Karpas-422 (cell line): ENCODE measurements at regions not wholly inside any gene's neighbourhood (a gene's known extent, or its start where the extent isn't known, plus 50 kb on each side); places are given as distances from the start of the nearest gene placed in this dataset.

Experiments used
- DNase-seq: peaks from one replicate; pipeline ENCODE4 v3.0.0-alpha.2; 2015
- H2AFZ ChIP-seq: fragments of 200-600 bp; sonication (generic); 2 replicates; pipeline ENCODE4 v1.6.1; 2014; ENCODE audit warnings: antibody characterized with exemption, low read length, mixed read lengths
- H3K27ac ChIP-seq: fragments of 200-600 bp; sonication (generic); 2 replicates; pipeline ENCODE4 v1.5.1; 2014; ENCODE audit warnings: mild to moderate bottlenecking, low read length, moderate library complexity
- H3K27me3 ChIP-seq: fragments of 200-600 bp; sonication (generic); 2 replicates; pipeline ENCODE4 v1.6.1; 2014; ENCODE audit warnings: low read length, mixed read lengths
- H3K36me3 ChIP-seq: fragments of 200-600 bp; sonication (generic); 2 replicates; pipeline ENCODE4 v1.6.1; 2014; ENCODE audit warnings: low read length, mixed read lengths; ENCODE audit not compliant: insufficient read depth
- H3K4me1 ChIP-seq: fragments of 200-600 bp; sonication (generic); 2 replicates; pipeline ENCODE4 v1.6.1; 2014; ENCODE audit warnings: mild to moderate bottlenecking, low read length, mixed read lengths
- H3K4me2 ChIP-seq: fragments of 200-600 bp; sonication (generic); 2 replicates; pipeline ENCODE4 v1.6.1; 2014; ENCODE audit warnings: low read length, low read depth, mild to moderate bottlenecking; ENCODE audit not compliant: poor library complexity, severe bottlenecking
- H3K4me3 ChIP-seq: fragments of 200-600 bp; sonication (generic); 2 replicates; pipeline ENCODE4 v1.5.1; 2014; ENCODE audit warnings: mild to moderate bottlenecking, antibody characterized with exemption, low read length, mixed read lengths
- H3K79me2 ChIP-seq: fragments of 200-600 bp; sonication (generic); 2 replicates; pipeline ENCODE4 v1.6.1; 2014; ENCODE audit warnings: mild to moderate bottlenecking, low read length, mixed read lengths
- H3K9ac ChIP-seq: fragments of 200-600 bp; sonication (generic); 2 replicates; pipeline ENCODE4 v1.6.0; 2014; ENCODE audit warnings: low read length
- H3K9me2 ChIP-seq: fragments of 200-600 bp; sonication (generic), shearing (Covaris generic); replicated peaks from 2 replicates; pipeline ENCODE4 v1.6.0; 2014; ENCODE audit warnings: mild to moderate bottlenecking, low read length, moderate library complexity; ENCODE audit not compliant: insufficient read depth
- H3K9me3 ChIP-seq: fragments of 300-700, 200-600 bp; sonication (generic); 2 replicates; pipeline ENCODE4 v1.6.1; 2014; ENCODE audit warnings: low read length, mixed read lengths
- H4K20me1 ChIP-seq: fragments of 200-600 bp; sonication (generic); 2 replicates; pipeline ENCODE4 v1.6.1; 2014; ENCODE audit warnings: mild to moderate bottlenecking, antibody characterized with exemption, low read length, low read depth; ENCODE audit not compliant: insufficient read depth

DNA sequence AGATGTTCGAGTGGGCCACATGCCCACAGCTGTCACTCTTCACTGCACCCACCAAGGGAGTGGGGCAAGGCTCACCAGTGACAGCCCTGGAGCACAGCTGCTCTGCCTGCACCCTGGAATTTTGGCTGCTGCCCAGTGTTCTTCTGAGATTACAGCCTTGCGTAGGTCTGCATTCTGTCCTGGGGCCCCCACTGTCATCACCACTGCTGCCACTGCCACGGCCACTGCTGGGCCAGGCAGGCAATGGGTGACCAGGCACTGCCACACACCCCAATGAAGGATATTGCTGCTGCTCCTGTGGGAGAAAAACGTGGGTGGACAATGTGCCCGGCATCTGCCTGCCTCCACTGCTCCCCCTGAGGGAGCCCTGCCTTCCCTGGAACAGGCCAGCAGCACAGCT is 1717.0 kb downstream of the TP53TG3F start:
- Histone ChIP-seq H3K9ac (no peak overlapping the region), H3K9me3 (peaks cover 18% of the 10 kb centered on the region; the same call in 1 of the 2 replicates), H3K9me2 (no peaks in the 10 kb centered on the region), H3K36me3 (no peaks in the 10 kb centered on the region), H3K4me1 (no peaks in the 10 kb centered on the region), H3K4me3 (no peak overlapping the region), H3K4me2 (no peak overlapping the region), H3K27me3 (no peaks in the 10 kb centered on the region), H4K20me1 (no peaks in the 10 kb centered on the region), H2AFZ (no peak overlapping the region), H3K79me2 (no peaks in the 10 kb centered on the region), H3K27ac (no peak overlapping the region)
- no peak for DNase-seq

DNA sequence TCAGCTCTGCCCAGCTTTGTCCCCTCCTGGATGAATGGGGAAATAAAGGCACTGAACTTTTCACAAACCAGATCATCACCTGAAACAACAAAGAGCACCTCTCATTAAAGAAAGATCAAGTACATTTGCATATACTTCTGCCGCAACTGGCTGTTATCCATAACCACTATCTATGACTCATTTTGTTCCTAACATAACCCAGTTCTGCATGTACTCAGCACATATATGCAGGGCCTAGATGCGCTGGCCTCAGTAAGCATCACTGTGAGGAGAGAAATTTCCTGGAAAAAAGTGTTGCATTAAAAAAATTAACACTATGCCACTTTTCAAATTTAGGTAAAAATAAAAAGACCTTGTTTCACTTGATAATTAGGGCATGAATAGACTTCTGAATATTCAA is 1718.4 kb downstream of the TP53TG3F start:
- Histone ChIP-seq H3K4me2 (no peak overlapping the region), H3K27ac (no peak overlapping the region), H3K4me1 (no peaks in the 10 kb centered on the region), H3K9ac (no peak overlapping the region), H3K79me2 (no peaks in the 10 kb centered on the region), H3K4me3 (no peak overlapping the region), H3K9me3 (peaks cover 22% of the 10 kb centered on the region; the same call in 1 of the 2 replicates), H3K9me2 (no peaks in the 10 kb centered on the region), H4K20me1 (no peaks in the 10 kb centered on the region), H3K36me3 (no peaks in the 10 kb centered on the region), H2AFZ (no peak overlapping the region), H3K27me3 (no peaks in the 10 kb centered on the region)
- no peak for DNase-seq

DNA sequence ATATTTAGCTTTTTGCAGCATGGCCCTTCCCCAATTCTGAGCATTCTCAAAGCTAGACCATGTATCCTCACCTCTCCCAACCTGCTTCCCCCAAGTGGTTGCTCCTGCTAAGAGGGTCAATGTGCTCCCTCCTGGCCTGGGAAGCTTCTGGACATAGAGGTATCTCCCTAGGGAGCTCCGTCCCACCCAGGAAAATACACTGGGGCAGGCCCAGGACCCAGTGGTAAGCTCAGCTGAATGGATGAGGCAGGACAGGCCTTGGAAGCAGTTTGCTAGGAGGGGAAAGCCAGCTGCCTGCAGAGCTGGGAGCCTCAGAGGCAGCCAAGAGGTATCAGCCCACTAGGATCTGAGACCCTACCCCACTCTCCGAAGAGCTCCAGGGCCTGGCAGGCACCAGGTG is 1721.6 kb downstream of the TP53TG3F start:
- H3K27ac ChIP-seq: no peak overlapping the region
- no peak overlapping the region for H3K4me3 ChIP-seq
- no peaks in the 10 kb centered on the region for H3K4me1 ChIP-seq
- H3K79me2 ChIP-seq: no peaks in the 10 kb centered on the region
- H3K4me2 ChIP-seq: no peak overlapping the region
- no peak for DNase-seq
- H2AFZ ChIP-seq: no peak overlapping the region
- H4K20me1 ChIP-seq: no peaks in the 10 kb centered on the region
- no peaks in the 10 kb centered on the region for H3K9me2 ChIP-seq
- H3K9ac ChIP-seq: no peak overlapping the region
- peaks cover 38% of the 10 kb centered on the region; the same call in 1 of the 2 replicates for H3K9me3 ChIP-seq
- no peaks in the 10 kb centered on the region for H3K36me3 ChIP-seq
- no peaks in the 10 kb centered on the region for H3K27me3 ChIP-seq

DNA sequence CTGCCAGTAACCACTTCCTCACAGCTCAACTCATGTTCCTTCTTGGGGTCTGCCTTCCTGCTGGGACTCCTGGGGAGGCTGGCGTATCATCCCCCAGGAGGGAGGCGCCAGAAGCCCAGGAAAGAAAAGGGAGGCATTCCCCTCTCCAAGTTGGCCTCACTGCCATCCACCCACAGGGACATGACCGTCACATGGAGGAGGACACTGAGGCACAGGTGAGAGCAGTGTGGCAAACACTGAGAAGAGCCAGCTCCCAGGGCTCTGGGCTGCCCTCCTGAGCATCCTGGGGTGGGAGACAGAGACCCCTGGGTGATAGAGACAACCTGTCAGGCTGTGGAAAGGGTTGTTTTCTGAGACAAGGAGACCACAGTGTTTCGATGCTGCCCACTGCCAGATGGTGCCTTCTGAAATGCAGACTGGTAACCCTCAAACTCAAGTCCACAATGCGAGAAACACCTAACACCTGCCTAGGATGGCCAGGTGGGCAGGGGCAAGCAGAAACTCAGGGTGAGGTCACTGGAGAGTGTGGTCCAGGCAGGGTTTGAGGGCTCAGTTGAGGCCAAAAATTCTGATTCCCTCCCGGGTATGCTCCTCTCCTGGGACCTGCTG is 1722.1 kb downstream of the TP53TG3F start:
- Histone ChIP-seq H3K79me2 (no peaks in the 10 kb centered on the region), H3K36me3 (no peaks in the 10 kb centered on the region), H3K4me1 (no peaks in the 10 kb centered on the region), H3K9me2 (no peaks in the 10 kb centered on the region), H3K4me3 (no peak overlapping the region), H2AFZ (no peak overlapping the region), H3K27me3 (no peaks in the 10 kb centered on the region), H3K9ac (no peak overlapping the region), H4K20me1 (no peaks in the 10 kb centered on the region), H3K27ac (no peak overlapping the region), H3K9me3 (peaks cover 43% of the 10 kb centered on the region; the same call in 1 of the 2 replicates), H3K4me2 (no peak overlapping the region)
- no peak for DNase-seq

DNA sequence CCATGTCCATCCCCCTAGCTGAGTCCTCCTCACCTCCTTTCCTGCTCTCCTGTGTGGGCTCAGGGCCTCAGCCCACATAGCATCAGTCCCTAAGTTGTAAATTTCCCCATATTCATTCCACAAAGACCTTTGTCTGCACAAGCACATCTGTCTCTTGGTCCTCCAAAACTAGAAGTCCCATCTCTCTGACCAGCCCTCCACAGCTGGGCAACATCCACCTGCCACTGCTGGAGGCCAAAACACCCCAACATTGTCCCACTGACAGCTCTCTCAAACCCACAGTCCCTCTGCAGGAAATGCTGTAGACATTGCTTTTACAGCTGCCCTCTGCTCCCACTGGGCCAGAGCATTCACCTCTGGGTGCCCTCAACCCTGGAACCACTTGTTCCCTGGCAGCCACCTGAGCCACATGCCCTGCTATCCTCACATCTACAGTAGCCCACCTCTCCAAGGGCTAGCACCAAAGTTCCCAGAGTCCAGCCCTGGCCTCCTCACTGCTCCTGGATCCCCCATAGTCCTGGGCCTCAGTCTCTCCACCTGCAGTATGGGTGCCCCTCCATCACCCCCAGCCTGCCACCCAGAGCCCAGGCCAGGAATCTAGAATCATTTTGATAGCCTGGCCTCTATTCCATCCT is 1722.7 kb downstream of the TP53TG3F start:
- Histone ChIP-seq H3K79me2 (no peaks in the 10 kb centered on the region), H3K4me2 (no peak overlapping the region), H2AFZ (no peak overlapping the region), H3K4me1 (no peaks in the 10 kb centered on the region), H3K36me3 (no peaks in the 10 kb centered on the region), H3K9me3 (peaks cover 43% of the 10 kb centered on the region; the same call in 1 of the 2 replicates), H3K9me2 (no peaks in the 10 kb centered on the region), H3K9ac (no peak overlapping the region), H3K27me3 (no peaks in the 10 kb centered on the region), H3K27ac (no peak overlapping the region), H4K20me1 (no peaks in the 10 kb centered on the region), H3K4me3 (no peak overlapping the region)
- no peak for DNase-seq

DNA sequence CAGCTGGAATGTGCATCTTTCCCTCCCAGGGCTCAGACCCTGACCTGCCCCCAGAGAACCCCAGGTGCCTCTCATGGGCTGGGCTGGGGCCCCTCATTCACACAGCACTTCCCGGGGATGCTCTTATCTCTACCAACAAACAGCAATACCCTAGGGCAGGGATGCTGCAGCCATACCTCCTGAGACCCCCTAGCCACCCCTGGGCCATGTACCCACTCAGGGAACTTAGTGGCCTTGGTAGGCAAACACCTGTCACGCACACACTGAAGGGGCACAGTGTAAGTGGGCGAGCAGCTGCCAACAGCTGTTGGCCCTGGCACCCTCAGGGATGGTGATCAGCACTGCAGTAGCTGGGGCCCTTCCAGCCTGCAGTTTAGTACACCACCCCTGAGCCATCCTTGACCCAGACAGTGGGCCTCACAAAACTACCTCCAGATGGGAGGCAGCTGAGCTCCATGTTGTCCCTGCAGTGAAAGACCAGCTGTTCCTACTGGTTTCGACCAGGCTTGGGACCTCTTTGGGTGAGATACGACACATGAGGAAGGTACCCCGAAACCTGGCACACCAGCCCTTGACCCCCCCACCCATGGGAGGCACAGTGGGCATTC is 1723.6 kb downstream of the TP53TG3F start:
- no peak overlapping the region for H2AFZ ChIP-seq
- no peaks in the 10 kb centered on the region for H4K20me1 ChIP-seq
- no peaks in the 10 kb centered on the region for H3K9me2 ChIP-seq
- no peak overlapping the region for H3K9ac ChIP-seq
- H3K79me2 ChIP-seq: no peaks in the 10 kb centered on the region
- H3K4me2 ChIP-seq: no peak overlapping the region
- no peaks in the 10 kb centered on the region for H3K36me3 ChIP-seq
- H3K4me3 ChIP-seq: no peak overlapping the region
- no peak overlapping the region for H3K27ac ChIP-seq
- peaks cover 50% of the 10 kb centered on the region; the same call in 1 of the 2 replicates for H3K9me3 ChIP-seq
- H3K4me1 ChIP-seq: no peaks in the 10 kb centered on the region
- no peak for DNase-seq
- no peaks in the 10 kb centered on the region for H3K27me3 ChIP-seq

DNA sequence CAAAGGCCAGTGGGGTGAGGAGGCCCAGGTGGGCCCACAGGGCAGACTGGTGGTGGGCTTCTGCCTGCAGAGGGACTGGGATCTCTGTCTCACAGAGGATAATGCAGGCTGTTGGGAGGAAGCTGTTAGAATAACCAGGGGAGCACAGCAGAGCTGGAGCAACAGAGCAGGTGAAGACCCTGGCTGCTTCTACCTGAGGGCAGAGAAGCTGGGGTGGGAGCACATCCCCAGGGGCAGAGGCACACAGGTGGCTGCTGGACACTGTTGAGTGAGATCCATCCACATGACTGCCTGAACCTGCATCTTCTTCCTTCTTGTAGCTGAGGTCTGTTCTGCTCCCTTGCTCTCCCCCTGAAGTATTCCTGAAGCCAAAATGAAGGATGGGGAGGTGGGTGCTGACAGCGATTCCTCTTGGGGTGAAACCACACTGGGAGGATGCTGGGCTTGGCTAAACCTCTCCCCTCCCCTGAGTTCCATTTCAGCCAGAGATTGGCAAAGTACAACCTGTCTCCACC is 1725.0 kb downstream of the TP53TG3F start:
- no peak overlapping the region for H2AFZ ChIP-seq
- H3K4me1 ChIP-seq: no peaks in the 10 kb centered on the region
- H3K9ac ChIP-seq: no peak overlapping the region
- DNase-seq: no peak
- no peaks in the 10 kb centered on the region for H3K27me3 ChIP-seq
- no peak overlapping the region for H3K4me2 ChIP-seq
- no peak overlapping the region for H3K27ac ChIP-seq
- no peaks in the 10 kb centered on the region for H3K9me2 ChIP-seq
- no peaks in the 10 kb centered on the region for H3K36me3 ChIP-seq
- no peak overlapping the region for H3K4me3 ChIP-seq
- peaks cover 53% of the 10 kb centered on the region; the same call in 1 of the 2 replicates for H3K9me3 ChIP-seq
- no peaks in the 10 kb centered on the region for H3K79me2 ChIP-seq
- no peaks in the 10 kb centered on the region for H4K20me1 ChIP-seq

DNA sequence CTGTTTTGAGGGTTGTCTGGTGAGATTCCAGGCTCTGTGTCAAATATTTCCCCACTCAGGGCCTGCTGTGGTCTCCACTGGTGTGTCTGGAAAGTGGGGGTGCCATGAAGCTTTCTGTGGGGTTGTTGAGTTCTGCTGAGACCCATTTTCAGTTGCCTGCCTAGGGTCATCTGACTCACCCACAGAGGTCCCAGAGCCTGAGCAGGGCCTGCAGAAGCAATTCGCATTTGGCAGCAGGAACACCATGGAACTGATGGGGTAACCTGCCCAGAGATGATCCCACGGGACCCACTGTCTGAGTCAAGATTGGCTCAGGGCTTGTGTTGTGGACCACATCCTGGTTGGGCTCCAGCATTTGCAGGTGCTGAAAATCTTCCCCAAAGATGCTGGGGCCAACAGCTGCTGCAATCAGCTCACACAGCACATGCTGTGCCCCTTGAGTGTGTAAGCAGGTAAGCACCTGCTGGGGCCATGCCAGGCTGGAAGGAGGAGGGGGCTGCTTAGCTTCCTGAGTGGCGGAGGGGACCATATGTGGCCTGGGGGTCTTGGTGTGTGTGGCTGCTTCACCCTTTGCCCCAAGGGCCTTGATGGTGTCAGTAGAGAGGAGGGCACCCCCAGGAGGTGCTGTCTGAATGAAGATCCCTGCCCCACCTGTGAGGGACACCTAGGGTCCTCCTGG is 1726.1 kb downstream of the TP53TG3F start:
- Histone ChIP-seq H3K9ac (no peak overlapping the region), H3K4me1 (no peaks in the 10 kb centered on the region), H4K20me1 (no peaks in the 10 kb centered on the region), H3K27ac (no peak overlapping the region), H3K9me2 (no peaks in the 10 kb centered on the region), H3K4me2 (no peak overlapping the region), H3K4me3 (no peak overlapping the region), H3K27me3 (no peaks in the 10 kb centered on the region), H3K9me3 (peaks cover 57% of the 10 kb centered on the region; the same call in 1 of the 2 replicates), H3K36me3 (no peaks in the 10 kb centered on the region), H3K79me2 (no peaks in the 10 kb centered on the region), H2AFZ (no peak overlapping the region)
- no peak for DNase-seq
